HepG2 (cell line): ENCODE measurements at regions not wholly inside any gene's neighbourhood (a gene's known extent, or its start where the extent isn't known, plus 50 kb on each side); places are given as distances from the start of the nearest gene placed in this dataset.

Experiments used
- ATAC-seq: fragments of 200-7000 bp; cut with Tn5 transposase; 3 replicates; pipeline ENCODE4 v1.9.1; 2020; ENCODE audit warnings: mild to moderate bottlenecking, moderate library complexity
- BruUV-seq: library from RNA; stranded (reverse); fragments of 400-500 nt; replicated peaks from 2 replicates; lab custom pipeline; 2021; lab: Mats Ljungman, UMichigan
- CTCF ChIA-PET: fragments of 300-600 bp; formaldehyde crosslinking; extraction: SDS; loops from one replicate; lab custom pipeline; 2021; ENCODE audit warnings: low total read pairs, inconsistent platforms, low intra/inter-chr PET ratio; lab: Yijun Ruan, JAX
- POLR2A ChIA-PET: fragments of 350-600 bp; sonication (Branson Sonifier 250); formaldehyde crosslinking; loops from one replicate; lab custom pipeline; 2020; ENCODE audit warnings: antibody characterized with exemption, inconsistent platforms; lab: Yijun Ruan, JAX
- DNase-seq: peaks from one replicate; pipeline ENCODE4 v3.0.0-alpha.2; 2015; ENCODE audit warnings: low spot score
- FAIRE-seq: peaks from 3 replicates; lab custom pipeline; 2011; peaks lifted over from hg19 to GRCh38; lab: Jason Lieb, UNC
- H2AFZ ChIP-seq: one replicate; pipeline ENCODE4 v1.6.1; 2011; ENCODE audit warnings: low read length, inconsistent platforms
- H3K27ac ChIP-seq: fragments of 300-600 bp; 3 replicates; pipeline ENCODE4 v1.8.0; 2011; ENCODE audit warnings: mixed run types, mild to moderate bottlenecking, mixed read lengths, low read length, inconsistent platforms; ENCODE audit not compliant: insufficient read depth; ENCODE audit errors: extremely low read length
- H3K27me3 ChIP-seq, 2 experiments: fragments of 200-600 bp in 1 of 2; 2 replicates in 1 of 2; 3 replicates in 1 of 2; pipeline versions ENCODE4 v1.6.0 to v1.8.0; 2011; ENCODE audit warnings: low read length in 2 of 2, mild to moderate bottlenecking in 2 of 2, moderate library complexity in 2 of 2, inconsistent platforms in 1 of 2; ENCODE audit not compliant: insufficient read depth in 2 of 2, control insufficient read depth in 1 of 2
- H3K36me3 ChIP-seq, 2 experiments: fragments of 200-600 bp in 1 of 2; replicated peaks in 1 of 2; 2 replicates in 1 of 2; 3 replicates in 1 of 2; pipeline versions ENCODE4 v1.5.1 to v1.8.0; 2011; ENCODE audit warnings: low read length in 2 of 2, inconsistent platforms in 1 of 2; ENCODE audit not compliant: insufficient read depth in 2 of 2, control insufficient read depth in 1 of 2
- H3K4me1 ChIP-seq: 2 replicates; pipeline ENCODE4 v1.5.1; 2012; ENCODE audit warnings: low read length, inconsistent platforms; ENCODE audit not compliant: insufficient read depth
- H3K4me2 ChIP-seq: 2 replicates; pipeline ENCODE4 v1.6.0; 2011; ENCODE audit warnings: low read depth, low read length, inconsistent platforms
- H3K4me3 ChIP-seq, 3 experiments: fragments of 200-600 bp in 1 of 3; sonication (generic), shearing (Covaris generic) in 1 of 3; replicated peaks in 1 of 3; 2 replicates each; pipeline ENCODE4 v1.5.1; 2011 to 2016; ENCODE audit warnings: low read length in 3 of 3, inconsistent platforms in 2 of 3, low read depth in 2 of 3, mild to moderate bottlenecking in 2 of 3, control low read depth in 1 of 3, mixed read lengths in 1 of 3; ENCODE audit not compliant: insufficient read depth in 1 of 3
- H3K79me2 ChIP-seq: one replicate; pipeline ENCODE4 v1.6.1; 2011; ENCODE audit warnings: low read length, inconsistent platforms; ENCODE audit not compliant: insufficient read depth
- H3K9ac ChIP-seq: 2 replicates; pipeline ENCODE4 v1.6.0; 2011; ENCODE audit warnings: mild to moderate bottlenecking, low read depth, low read length, inconsistent platforms; ENCODE audit not compliant: insufficient read depth
- H3K9me3 ChIP-seq: 2 replicates; pipeline ENCODE4 v1.5.1; 2012; ENCODE audit warnings: mild to moderate bottlenecking, low read length
- H4K20me1 ChIP-seq: 2 replicates; pipeline ENCODE4 v1.6.0; 2011; ENCODE audit warnings: inconsistent platforms, mild to moderate bottlenecking, low read length, moderate library complexity; ENCODE audit not compliant: insufficient read depth
- CENPT ChIP-seq: sonication (generic); formaldehyde crosslinking; IDR thresholded peaks from 2 replicates; pipeline ENCODE4 v1.8.0; 2022; ENCODE audit warnings: low read depth, mild to moderate bottlenecking, moderate library complexity, missing genetic modification reagents
- CREM ChIP-seq, 2 experiments: sonication (generic) in 1 of 2; formaldehyde crosslinking in 1 of 2; IDR thresholded peaks; 2 replicates each; pipeline versions ENCODE4 v1.4.0 to v1.6.1; 2016 to 2020; ENCODE audit warnings: antibody characterized with exemption in 1 of 2, mild to moderate bottlenecking in 1 of 2, missing genetic modification reagents in 1 of 2
- EHMT2 ChIP-seq: fragments of 200-600 bp; sonication (generic); IDR thresholded peaks from 2 replicates; pipeline ENCODE4 v1.7.0; 2017; ENCODE audit warnings: antibody characterized with exemption, low read depth, low read length, borderline replicate concordance
- HNF1A ChIP-seq, 2 experiments: sonication (generic) in 1 of 2; formaldehyde crosslinking in 1 of 2; IDR thresholded peaks; 2 replicates each; pipeline versions ENCODE4 v1.4.0 to v1.6.1; 2016 to 2020; ENCODE audit warnings: borderline replicate concordance in 1 of 2, low read depth in 1 of 2, mild to moderate bottlenecking in 1 of 2, missing genetic modification reagents in 1 of 2
- SNAPC4 ChIP-seq: sonication (generic); formaldehyde crosslinking; IDR thresholded peaks from 2 replicates; pipeline ENCODE4 v1.4.0; 2020; ENCODE audit warnings: mild to moderate bottlenecking, missing genetic modification reagents
- TBP ChIP-seq: sonication (generic); formaldehyde crosslinking; IDR thresholded peaks from 2 replicates; pipeline ENCODE4 v1.5.0; 2020; ENCODE audit warnings: missing genetic modification reagents
- ZNF12 ChIP-seq: sonication (generic); formaldehyde crosslinking; IDR thresholded peaks from 2 replicates; pipeline ENCODE4 v1.5.0; 2020; ENCODE audit warnings: missing genetic modification reagents
- ZNF513 ChIP-seq: sonication (generic); formaldehyde crosslinking; conservative IDR thresholded peaks from 2 replicates; pipeline ENCODE4 v1.5.0; 2020; ENCODE audit warnings: missing genetic modification reagents
- WGBS: methylation state at CpG from one replicate; pipeline ENCODE4 v1.1.6; 2017; ENCODE audit warnings: low lambda C conversion rate; 5-methylcytosine and 5-hydroxymethylcytosine counted together
- in situ Hi-C: cut with HindIII; loops from 2 replicates; pipeline ENCODE4 v1.10.0; 2017; ENCODE audit warnings: low pct_unique_long_range_greater_than_20kb; ENCODE audit not compliant: extremely low pct_ligation_motif_present
- intact Hi-C: fragments of 100-400 bp; cut with micrococcal nuclease; formaldehyde crosslinking; loops from one replicate; pipeline ENCODE4 v1.10.0; 2022; ENCODE audit not compliant: unreplicated experiment

GRCh38 chr5:172550096-172550765, 90.8 kb upstream of the NEURL1B start (continued):
- TF ChIP-seq SNAPC4 (CRISPR knock-in tag) (no peak), CREM (IDR thresholded peaks at IDR 0.05) (no peak), CREM (CRISPR knock-in tag; IDR thresholded peaks at IDR 0.05) (no peak), ZNF513 (no peak), EHMT2 (no peak), ZNF12 (no peak)
- TF ChIP-seq, all 625 proteins: peak for 0

- in situ Hi-C loops, result no loop called here
- Histone ChIP-seq H3K9ac (no peak overlapping the region), H3K36me3 (no peaks in the 10 kb centered on the region), H3K4me3 (no peak overlapping the region), H3K4me1 (no peaks in the 10 kb centered on the region), H3K27me3 (peaks cover 8 to 75% of the 10 kb centered on the region in 2 experiments; a peak in 3 of 5 replicates), H4K20me1 (no peaks in the 10 kb centered on the region), H3K79me2 (no peaks in the 10 kb centered on the region), H2AFZ (no peak overlapping the region), H3K9me3 (no peaks in the 10 kb centered on the region), H3K4me2 (no peak overlapping the region), H3K27ac (no peak overlapping the region)
- ChIA-PET CTCF (no interaction called here), POLR2A (no interaction called here)
- BruUV-seq, result no TSS peak
- ATAC-seq (no peak; the same call in 2 of the 3 replicates), DNase-seq (no peak), FAIRE-seq (no peak)
- WGBS, result 53% methylated on average over 12 of the region's 13 CpGs
- intact Hi-C loops, result no loop called here
- no peak for TF ChIP-seq HNF1A (IDR thresholded peaks at IDR 0.05; ENCODE audit: low read depth)
- TF ChIP-seq HNF1A (CRISPR knock-in tag; IDR thresholded peaks at IDR 0.05; ENCODE audit: borderline replicate concordance), result no peak
- no peak for TF ChIP-seq CENPT (CRISPR knock-in tag)
- no peak for TF ChIP-seq TBP (CRISPR knock-in tag)
Measured at GRCh38 chr5:172549696-172550095, 91.4 kb upstream of the NEURL1B start.
